ENCODE measurements at regions not wholly inside any gene's neighbourhood (a gene's known extent, or its start where the extent isn't known, plus 50 kb on each side); places are given as distances from the start of the nearest gene placed in this dataset.

DNA sequence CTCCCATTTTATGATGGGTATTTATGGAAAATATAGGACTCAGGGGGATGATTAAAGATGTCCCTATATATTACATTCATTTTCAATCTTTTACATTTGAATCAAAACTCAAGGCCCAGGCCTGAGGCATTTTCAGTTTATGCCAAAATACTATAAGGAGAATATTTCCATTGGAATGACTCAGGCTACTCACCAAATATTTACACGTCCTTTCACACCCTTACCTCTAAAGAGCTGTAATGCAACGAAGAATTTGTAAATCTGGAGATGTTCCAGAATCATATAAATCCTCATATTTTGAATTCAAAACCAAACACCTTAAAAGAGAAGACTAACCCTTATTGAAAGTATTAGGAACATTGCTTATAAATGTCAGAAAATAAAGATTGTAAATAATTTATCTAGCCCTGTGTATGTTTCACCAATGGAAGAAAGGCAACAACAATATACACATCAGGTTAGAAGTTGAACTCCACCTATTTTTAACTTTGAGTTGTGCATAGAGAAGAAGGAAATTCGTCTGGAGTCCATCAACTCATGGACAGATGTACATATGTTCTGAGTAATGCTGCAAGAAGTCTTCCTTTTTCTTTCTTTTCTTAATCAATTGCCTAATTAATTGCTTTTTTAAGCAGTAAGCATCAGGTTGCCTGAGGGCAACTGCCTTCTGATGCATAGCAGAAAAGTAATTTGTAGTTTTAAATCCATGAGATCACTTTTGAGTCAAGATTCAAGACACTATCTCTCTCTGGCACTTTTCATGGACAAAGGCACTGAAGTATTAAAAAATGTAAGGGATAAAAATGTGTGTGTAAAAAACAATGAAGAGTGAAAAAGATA, 579.3 kb upstream of the RGMB start:
- Histone ChIP-seq H3K27me3 (ENCODE audit: control insufficient read depth in 1 of 2, insufficient read depth in 2 of 2, low read length in 1 of 2) (no peaks in the 10 kb centered on the region), H3K27ac (ENCODE audit: low read depth in 1 of 2, low read length in 2 of 2) (no peak overlapping the region), H3K4me3 (ENCODE audit: low read length in 2 of 2) (no peak overlapping the region), H3K9me3 (ENCODE audit: control insufficient read depth, low read length) (no peaks in the 10 kb centered on the region), H3K36me3 (ENCODE audit: control insufficient read depth in 1 of 2, insufficient read depth in 2 of 2, low read length in 1 of 2) (no peaks in the 10 kb centered on the region), H3K4me1 (ENCODE audit: control insufficient read depth in 1 of 2, insufficient read depth in 2 of 2, low read length in 2 of 2) (no peaks in the 10 kb centered on the region)
- ATAC-seq (ENCODE audit: low FRiP score), result no peak
- no peak for DNase-seq
- intact Hi-C loops (cut with DNase I), result no loop called here
- 45 to 53% methylated on average over 3 of the region's 3 CpGs for WGBS, 2 donors

- DNase-seq, result no peak
- Histone ChIP-seq H3K27ac (ENCODE audit: low read depth in 1 of 2, low read length in 2 of 2) (no peak overlapping the region), H3K36me3 (ENCODE audit: control insufficient read depth in 1 of 2, insufficient read depth in 2 of 2, low read length in 1 of 2) (no peaks in the 10 kb centered on the region), H3K9me3 (ENCODE audit: control insufficient read depth, low read length) (no peaks in the 10 kb centered on the region), H3K27me3 (ENCODE audit: control insufficient read depth in 1 of 2, insufficient read depth in 2 of 2, low read length in 1 of 2) (no peaks in the 10 kb centered on the region), H3K4me1 (ENCODE audit: control insufficient read depth in 1 of 2, insufficient read depth in 2 of 2, low read length in 2 of 2) (no peaks in the 10 kb centered on the region), H3K4me3 (ENCODE audit: low read length in 2 of 2) (no peak overlapping the region)
- intact Hi-C loops (cut with DNase I), result no loop called here
- WGBS, 2 donors, result 46 to 56% methylated on average over 9 of the region's 9 CpGs
- no peak for ATAC-seq (ENCODE audit: low FRiP score)
Measured at GRCh38 chr5:98200726-98201541, 572.5 kb upstream of the RGMB start.

DNA sequence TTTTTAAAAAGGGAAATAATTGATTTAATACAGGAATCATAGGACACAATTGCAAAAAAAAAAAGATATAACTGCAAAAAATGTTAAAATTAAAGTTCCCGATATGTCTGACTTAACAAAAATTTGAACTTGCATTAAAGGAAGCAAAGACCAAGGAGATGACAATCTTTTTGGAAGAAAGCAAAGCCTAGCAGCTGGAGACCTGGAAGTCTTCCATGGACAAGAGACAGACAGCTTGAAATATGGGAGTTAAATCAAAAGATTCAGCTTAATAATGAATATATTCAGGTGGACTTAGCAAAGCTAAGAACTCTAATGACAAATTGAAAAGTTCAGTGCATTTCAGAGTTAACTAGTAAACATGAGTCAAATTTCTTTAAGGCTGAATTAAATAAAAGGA, 568.7 kb upstream of the RGMB start:
- H3K9me3 ChIP-seq (ENCODE audit: control insufficient read depth, low read length), result no peaks in the 10 kb centered on the region
- no peaks in the 10 kb centered on the region for H3K4me1 ChIP-seq (ENCODE audit: control insufficient read depth in 1 of 2, insufficient read depth in 2 of 2, low read length in 2 of 2)
- intact Hi-C loops (cut with DNase I), result no loop called here
- H3K4me3 ChIP-seq (ENCODE audit: low read length in 2 of 2), result no peak overlapping the region
- ATAC-seq (ENCODE audit: low FRiP score), result no peak
- 89 to 98% methylated on average over 1 of the region's 1 CpG for WGBS, 2 donors
- no peaks in the 10 kb centered on the region for H3K36me3 ChIP-seq (ENCODE audit: control insufficient read depth in 1 of 2, insufficient read depth in 2 of 2, low read length in 1 of 2)
- DNase-seq, result no peak
- H3K27ac ChIP-seq (ENCODE audit: low read depth in 1 of 2, low read length in 2 of 2), result no peak overlapping the region
- H3K27me3 ChIP-seq (ENCODE audit: control insufficient read depth in 1 of 2, insufficient read depth in 2 of 2, low read length in 1 of 2), result no peaks in the 10 kb centered on the region

- no peaks in the 10 kb centered on the region for H3K36me3 ChIP-seq (ENCODE audit: control insufficient read depth in 1 of 2, insufficient read depth in 2 of 2, low read length in 1 of 2)
- no peak overlapping the region for H3K27ac ChIP-seq (ENCODE audit: low read depth in 1 of 2, low read length in 2 of 2)
- no peaks in the 10 kb centered on the region for H3K27me3 ChIP-seq (ENCODE audit: control insufficient read depth in 1 of 2, insufficient read depth in 2 of 2, low read length in 1 of 2)
- H3K9me3 ChIP-seq (ENCODE audit: control insufficient read depth, low read length), result no peaks in the 10 kb centered on the region
- no peaks in the 10 kb centered on the region for H3K4me1 ChIP-seq (ENCODE audit: control insufficient read depth in 1 of 2, insufficient read depth in 2 of 2, low read length in 2 of 2)
- WGBS, 2 donors, result 90 to 94% methylated on average over 2 of the region's 2 CpGs
- H3K4me3 ChIP-seq (ENCODE audit: low read length in 2 of 2), result no peak overlapping the region
- ATAC-seq (ENCODE audit: low FRiP score) (no peak), DNase-seq (no peak)
- intact Hi-C loops (cut with DNase I), result no loop called here
Measured at GRCh38 chr5:98205691-98206461, 567.6 kb upstream of the RGMB start.

DNA sequence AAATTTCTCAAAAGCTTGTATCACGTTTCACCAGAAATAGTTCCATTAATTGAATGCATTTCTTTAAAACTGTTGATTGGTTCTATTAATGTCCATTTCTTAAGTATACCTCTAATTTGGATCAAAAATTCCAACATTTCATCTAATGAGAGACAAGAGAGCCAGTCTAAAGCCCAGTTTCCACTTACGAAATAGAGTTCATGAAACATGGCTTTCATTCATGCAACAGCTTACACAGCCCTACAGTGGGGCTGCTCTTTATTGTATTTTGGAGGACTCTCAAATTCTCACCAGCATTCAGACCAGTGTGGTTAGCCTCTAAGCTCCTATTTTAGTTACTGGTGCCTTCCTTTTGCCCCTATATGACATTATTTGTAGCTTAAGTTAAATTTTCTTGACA, 566.9 kb upstream of the RGMB start:
- DNase-seq (no peak), ATAC-seq (ENCODE audit: low FRiP score) (no peak)
- Histone ChIP-seq H3K27me3 (ENCODE audit: control insufficient read depth in 1 of 2, insufficient read depth in 2 of 2, low read length in 1 of 2) (no peaks in the 10 kb centered on the region), H3K4me3 (ENCODE audit: low read length in 2 of 2) (no peak overlapping the region), H3K9me3 (ENCODE audit: control insufficient read depth, low read length) (no peaks in the 10 kb centered on the region), H3K27ac (ENCODE audit: low read depth in 1 of 2, low read length in 2 of 2) (no peak overlapping the region), H3K36me3 (ENCODE audit: control insufficient read depth in 1 of 2, insufficient read depth in 2 of 2, low read length in 1 of 2) (no peaks in the 10 kb centered on the region), H3K4me1 (ENCODE audit: control insufficient read depth in 1 of 2, insufficient read depth in 2 of 2, low read length in 2 of 2) (no peaks in the 10 kb centered on the region)
- intact Hi-C loops (cut with DNase I), result no loop called here
- WGBS, 2 donors, result 37 to 43% methylated on average over 2 of the region's 2 CpGs

GRCh38 chr5:98209418-98209817, 564.0 kb upstream of the RGMB start:
- H3K27ac ChIP-seq (ENCODE audit: low read depth in 1 of 2, low read length in 2 of 2), result no peak overlapping the region
- no peak for ATAC-seq (ENCODE audit: low FRiP score)
- H3K4me3 ChIP-seq (ENCODE audit: low read length in 2 of 2), result no peak overlapping the region
- no peaks in the 10 kb centered on the region for H3K9me3 ChIP-seq (ENCODE audit: control insufficient read depth, low read length)
- no peaks in the 10 kb centered on the region for H3K36me3 ChIP-seq (ENCODE audit: control insufficient read depth in 1 of 2, insufficient read depth in 2 of 2, low read length in 1 of 2)
- no peak for DNase-seq
- no peaks in the 10 kb centered on the region for H3K4me1 ChIP-seq (ENCODE audit: control insufficient read depth in 1 of 2, insufficient read depth in 2 of 2, low read length in 2 of 2)
- intact Hi-C loops (cut with DNase I), result no loop called here
- no peaks in the 10 kb centered on the region for H3K27me3 ChIP-seq (ENCODE audit: control insufficient read depth in 1 of 2, insufficient read depth in 2 of 2, low read length in 1 of 2)

DNA sequence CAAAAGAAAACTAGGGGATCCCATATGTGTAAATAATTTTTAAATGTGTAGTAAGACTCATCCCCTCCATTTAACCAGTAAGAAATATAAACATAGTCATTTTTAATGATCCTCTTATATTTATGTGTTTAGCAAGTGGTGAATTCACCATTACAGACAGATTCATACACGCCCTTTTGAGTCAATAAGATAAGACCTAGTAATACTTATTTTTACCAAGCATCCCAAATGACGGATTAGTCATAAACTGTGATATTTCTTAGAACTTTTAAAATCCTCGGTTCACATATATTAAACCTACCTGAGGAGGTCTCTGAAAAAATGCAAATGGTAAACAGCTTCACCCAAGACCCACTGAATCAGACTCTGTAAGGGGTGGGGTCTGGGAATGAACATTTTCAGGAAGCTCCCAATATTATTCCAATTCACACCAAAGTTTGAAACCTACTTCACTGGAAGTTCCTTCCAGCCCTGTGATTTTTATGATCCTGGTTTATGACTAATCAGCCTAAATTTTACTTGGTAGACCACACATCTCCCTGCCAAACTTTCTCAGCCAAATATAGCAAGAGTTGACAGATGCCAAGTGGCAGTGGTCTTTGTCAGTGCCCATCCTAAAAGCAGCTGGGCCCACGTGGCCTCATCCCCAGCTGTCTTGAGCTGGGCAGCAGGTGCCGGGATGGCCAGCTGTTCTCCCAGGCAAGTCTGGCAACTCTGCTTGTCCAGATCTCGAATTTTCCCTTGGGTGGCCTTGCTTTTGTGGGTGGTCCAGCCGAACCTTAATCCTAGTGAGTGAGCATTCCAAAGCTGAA, 559.0 kb upstream of the RGMB start:
- DNase-seq, result no peak
- intact Hi-C loops (cut with DNase I), result no loop called here
- Histone ChIP-seq H3K36me3 (ENCODE audit: control insufficient read depth in 1 of 2, insufficient read depth in 2 of 2, low read length in 1 of 2) (no peaks in the 10 kb centered on the region), H3K27ac (ENCODE audit: low read depth in 1 of 2, low read length in 2 of 2) (no peak overlapping the region), H3K9me3 (ENCODE audit: control insufficient read depth, low read length) (no peaks in the 10 kb centered on the region), H3K4me3 (ENCODE audit: low read length in 2 of 2) (no peak overlapping the region), H3K4me1 (ENCODE audit: control insufficient read depth in 1 of 2, insufficient read depth in 2 of 2, low read length in 2 of 2) (no peaks in the 10 kb centered on the region), H3K27me3 (ENCODE audit: control insufficient read depth in 1 of 2, insufficient read depth in 2 of 2, low read length in 1 of 2) (no peaks in the 10 kb centered on the region)
- WGBS, 2 donors, result 64 to 71% methylated on average over 7 of the region's 7 CpGs
- ATAC-seq (ENCODE audit: low FRiP score), result no peak

GRCh38 chr5:98217138-98217537, 556.3 kb upstream of the RGMB start:
- ATAC-seq (ENCODE audit: low FRiP score), result no peak
- WGBS, 2 donors, result 87 to 93% methylated on average over 1 of the region's 1 CpG

More at GRCh38 chr5:98217138-98217537, 556.3 kb upstream of the RGMB start:
- DNase-seq, result no peak
- Histone ChIP-seq H3K4me3 (ENCODE audit: low read length in 2 of 2) (no peak overlapping the region), H3K9me3 (ENCODE audit: control insufficient read depth, low read length) (no peaks in the 10 kb centered on the region), H3K4me1 (ENCODE audit: control insufficient read depth in 1 of 2, insufficient read depth in 2 of 2, low read length in 2 of 2) (no peaks in the 10 kb centered on the region), H3K27me3 (ENCODE audit: control insufficient read depth in 1 of 2, insufficient read depth in 2 of 2, low read length in 1 of 2) (no peaks in the 10 kb centered on the region), H3K36me3 (ENCODE audit: control insufficient read depth in 1 of 2, insufficient read depth in 2 of 2, low read length in 1 of 2) (no peaks in the 10 kb centered on the region), H3K27ac (ENCODE audit: low read depth in 1 of 2, low read length in 2 of 2) (no peak overlapping the region)
- intact Hi-C loops (cut with DNase I), result no loop called here

Data from aorta (tissue), 5 donors.